B cell (primary cell): ENCODE measurements at regions not wholly inside any gene's neighbourhood (a gene's known extent, or its start where the extent isn't known, plus 50 kb on each side); places are given as distances from the start of the nearest gene placed in this dataset.

ENCODE experiments used
- ATAC-seq: fragments of 200-7000 bp; cut with Tn5 transposase; one replicate; pipeline ENCODE4 v1.10.0; 2021; ENCODE audit warnings: low read depth, mild to moderate bottlenecking, moderate number of reproducible peaks, moderate library complexity
- CTCF ChIA-PET: fragments of 350-600 bp; sonication (Branson Sonifier 250); formaldehyde crosslinking; loops from one replicate; lab custom pipeline; 2021; ENCODE audit warnings: antibody characterized with exemption, inconsistent platforms; lab: Charles Lee
- POLR2A ChIA-PET: fragments of 350-600 bp; sonication (Branson Sonifier 250); formaldehyde crosslinking; loops from one replicate; lab custom pipeline; 2021; ENCODE audit warnings: antibody characterized with exemption; lab: Charles Lee
- DNase-seq: peaks from one replicate; pipeline ENCODE4 v3.0.0; 2013
- H2AFZ ChIP-seq: 2 replicates; pipeline ENCODE4 v1.6.1; 2012; ENCODE audit warnings: mild to moderate bottlenecking, low read depth, low read length; ENCODE audit not compliant: insufficient read depth, poor library complexity, severe bottlenecking
- H3K27ac ChIP-seq, 2 donors: 1 replicate in 1 of 2; 2 replicates in 1 of 2; pipeline ENCODE4 v1.5.1; 2012 to 2013; ENCODE audit warnings: low read length in 2 of 2, mild to moderate bottlenecking in 2 of 2, moderate library complexity in 1 of 2
- H3K27me3 ChIP-seq, 4 experiments: fragments of 200-600 bp in 1 of 4; sonication (generic) in 1 of 4; replicated peaks in 1 of 4; 1 replicate in 2 of 4; 2 replicates in 2 of 4; pipeline versions ENCODE4 v1.6.1 to v1.7.0; 2013 to 2016; ENCODE audit warnings: low read length in 3 of 4, mild to moderate bottlenecking in 2 of 4, mixed read lengths in 1 of 4, moderate library complexity in 1 of 4; ENCODE audit not compliant: insufficient read depth in 4 of 4, control insufficient read depth in 3 of 4; ENCODE audit errors: control extremely low read depth in 1 of 4
- H3K36me3 ChIP-seq, 2 experiments: replicated peaks in 1 of 2; 1 replicate in 1 of 2; 2 replicates in 1 of 2; pipeline versions ENCODE4 v1.6.1 to v1.7.1; 2013; ENCODE audit warnings: low read length in 1 of 2; ENCODE audit not compliant: insufficient read depth in 2 of 2, control insufficient read depth in 1 of 2; ENCODE audit errors: control extremely low read depth in 1 of 2, extremely low read depth in 1 of 2
- H3K4me1 ChIP-seq, 2 donors: fragments of 200-600 bp in 1 of 2; sonication (generic) in 1 of 2; 1 replicate in 1 of 2; 2 replicates in 1 of 2; pipeline versions ENCODE4 v1.5.1 to v1.6.1; 2013 to 2017; ENCODE audit warnings: low read length in 2 of 2; ENCODE audit not compliant: control insufficient read depth in 2 of 2, insufficient read depth in 2 of 2
- H3K4me2 ChIP-seq: replicated peaks from 2 replicates; pipeline ENCODE3; 2012; ENCODE audit warnings: mild to moderate bottlenecking, low read depth, low read length; ENCODE audit not compliant: poor library complexity, severe bottlenecking
- H3K4me3 ChIP-seq, 5 experiments: fragments of 200-600 bp in 1 of 5; sonication (generic) in 1 of 5; 1 replicate in 3 of 5; 2 replicates in 2 of 5; pipeline versions ENCODE4 v1.5.1 to v1.7.0; 2011 to 2016; ENCODE audit warnings: low read length in 4 of 5, mild to moderate bottlenecking in 4 of 5, low read depth in 2 of 5, control low read depth in 1 of 5, moderate library complexity in 1 of 5; ENCODE audit not compliant: insufficient read depth in 1 of 5; ENCODE audit errors: control extremely low read depth in 1 of 5, extremely low read depth in 1 of 5
- H3K79me2 ChIP-seq: fragments of 200-600 bp; sonication (generic); one replicate; pipeline ENCODE4 v1.6.0; 2016; ENCODE audit warnings: low read length; ENCODE audit not compliant: control insufficient read depth, insufficient read depth
- H3K9ac ChIP-seq: fragments of 200-600 bp; sonication (generic); 2 replicates; pipeline ENCODE4 v1.6.1; 2017; ENCODE audit warnings: mild to moderate bottlenecking, low read length, moderate library complexity
- H3K9me3 ChIP-seq, 3 donors: one replicate each; pipeline versions ENCODE4 v1.6.1 to v1.7.1; 2013; ENCODE audit warnings: low read length in 2 of 3; ENCODE audit not compliant: control insufficient read depth in 2 of 3, insufficient read depth in 1 of 3; ENCODE audit errors: control extremely low read depth in 1 of 3
- H4K20me1 ChIP-seq: 2 replicates; pipeline ENCODE4 v1.6.0; 2012; ENCODE audit warnings: mild to moderate bottlenecking, low read length; ENCODE audit not compliant: insufficient read depth, control insufficient read depth, poor library complexity, severe bottlenecking
- H3K27ac Mint-ChIP-seq: one replicate; pipeline ENCODE4 v1.8.0; 2021; ENCODE audit warnings: mixed read lengths
- H3K27me3 Mint-ChIP-seq: one replicate; pipeline ENCODE4 v1.8.0; 2021; ENCODE audit warnings: mixed read lengths
- H3K4me1 Mint-ChIP-seq: one replicate; pipeline ENCODE4 v1.8.0; 2021; ENCODE audit warnings: mixed read lengths
- H3K4me3 Mint-ChIP-seq: one replicate; pipeline ENCODE4 v1.8.0; 2021; ENCODE audit warnings: mixed read lengths
- H3K9me3 Mint-ChIP-seq: one replicate; pipeline ENCODE4 v1.8.0; 2022; ENCODE audit warnings: mixed read lengths; ENCODE audit not compliant: insufficient read depth
- EZH2 ChIP-seq: IDR thresholded peaks from 2 replicates; pipeline ENCODE4 v1.6.1; 2012; ENCODE audit warnings: borderline replicate concordance, low read depth, mild to moderate bottlenecking, moderate library complexity, low read length; ENCODE audit not compliant: insufficient read depth, poor library complexity, severe bottlenecking
- WGBS: methylation state at CpG from one replicate; pipeline ENCODE4 v1.1.5; 2013; ENCODE audit warnings: missing lambda C conversion rate; ENCODE audit not compliant: insufficient coverage; 5-methylcytosine and 5-hydroxymethylcytosine counted together
- intact Hi-C: fragments of 100-400 bp; cut with micrococcal nuclease; formaldehyde crosslinking; loops from one replicate; pipeline ENCODE4 v1.10.0; 2022
- TF ChIP-seq, protein P1 (sequence below): fragments of 200-600 bp; IDR thresholded peaks from one replicate; pipeline ENCODE4 v1.8.0; 2022; ENCODE audit warnings: antibody characterized with exemption, mild to moderate bottlenecking

DNA sequence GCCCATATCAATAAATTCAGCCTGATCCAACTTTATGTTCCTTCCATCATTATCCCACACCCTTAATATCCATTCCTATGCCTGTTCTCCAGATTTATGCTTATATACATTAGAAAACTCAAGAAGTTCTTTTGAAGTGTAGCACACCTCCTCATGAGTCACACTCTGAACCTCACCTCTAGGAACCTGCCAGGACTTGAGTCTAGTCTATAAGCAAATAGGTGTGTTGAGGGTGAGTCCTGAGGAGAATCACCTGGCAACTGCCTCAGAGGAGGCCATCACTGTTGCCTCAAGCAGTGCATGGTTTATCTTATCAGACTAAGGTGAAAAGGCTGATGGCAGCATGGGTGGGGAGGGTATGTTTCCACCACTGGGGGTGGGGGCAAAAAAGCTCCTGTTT is 496.7 kb downstream of the C6orf118 start:
- H3K4me1 ChIP-seq: no peaks in the 10 kb centered on the region
- no peaks in the 10 kb centered on the region for H3K4me1 Mint-ChIP-seq
- H3K27ac ChIP-seq: no peak overlapping the region
- no peaks in the 10 kb centered on the region for H4K20me1 ChIP-seq
- H3K79me2 ChIP-seq: no peaks in the 10 kb centered on the region
- ChIA-PET CTCF (no interaction called here), POLR2A (no interaction called here)
- peaks cover 0 to 2% (median 2%) of the 10 kb centered on the region in 3 donors for H3K9me3 ChIP-seq
- no peak overlapping the region for H3K4me2 ChIP-seq
- DNase-seq (no peak), ATAC-seq (no peak)
- H3K9me3 Mint-ChIP-seq: peaks cover 4% of the 10 kb centered on the region
- no peaks in the 10 kb centered on the region for H3K36me3 ChIP-seq
- H3K27ac Mint-ChIP-seq: no peak overlapping the region
- TF ChIP-seq, protein P1, sequence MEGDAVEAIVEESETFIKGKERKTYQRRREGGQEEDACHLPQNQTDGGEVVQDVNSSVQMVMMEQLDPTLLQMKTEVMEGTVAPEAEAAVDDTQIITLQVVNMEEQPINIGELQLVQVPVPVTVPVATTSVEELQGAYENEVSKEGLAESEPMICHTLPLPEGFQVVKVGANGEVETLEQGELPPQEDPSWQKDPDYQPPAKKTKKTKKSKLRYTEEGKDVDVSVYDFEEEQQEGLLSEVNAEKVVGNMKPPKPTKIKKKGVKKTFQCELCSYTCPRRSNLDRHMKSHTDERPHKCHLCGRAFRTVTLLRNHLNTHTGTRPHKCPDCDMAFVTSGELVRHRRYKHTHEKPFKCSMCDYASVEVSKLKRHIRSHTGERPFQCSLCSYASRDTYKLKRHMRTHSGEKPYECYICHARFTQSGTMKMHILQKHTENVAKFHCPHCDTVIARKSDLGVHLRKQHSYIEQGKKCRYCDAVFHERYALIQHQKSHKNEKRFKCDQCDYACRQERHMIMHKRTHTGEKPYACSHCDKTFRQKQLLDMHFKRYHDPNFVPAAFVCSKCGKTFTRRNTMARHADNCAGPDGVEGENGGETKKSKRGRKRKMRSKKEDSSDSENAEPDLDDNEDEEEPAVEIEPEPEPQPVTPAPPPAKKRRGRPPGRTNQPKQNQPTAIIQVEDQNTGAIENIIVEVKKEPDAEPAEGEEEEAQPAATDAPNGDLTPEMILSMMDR: no peak
- TF ChIP-seq EZH2: no peak
- H3K27me3 ChIP-seq: no peaks in the 10 kb centered on the region
- H3K9ac ChIP-seq: no peak overlapping the region
- H3K4me3 Mint-ChIP-seq: no peak overlapping the region
- H2AFZ ChIP-seq: no peak overlapping the region
- intact Hi-C loops: no loop called here
- no peak overlapping the region for H3K4me3 ChIP-seq
- no peaks in the 10 kb centered on the region for H3K27me3 Mint-ChIP-seq

DNA sequence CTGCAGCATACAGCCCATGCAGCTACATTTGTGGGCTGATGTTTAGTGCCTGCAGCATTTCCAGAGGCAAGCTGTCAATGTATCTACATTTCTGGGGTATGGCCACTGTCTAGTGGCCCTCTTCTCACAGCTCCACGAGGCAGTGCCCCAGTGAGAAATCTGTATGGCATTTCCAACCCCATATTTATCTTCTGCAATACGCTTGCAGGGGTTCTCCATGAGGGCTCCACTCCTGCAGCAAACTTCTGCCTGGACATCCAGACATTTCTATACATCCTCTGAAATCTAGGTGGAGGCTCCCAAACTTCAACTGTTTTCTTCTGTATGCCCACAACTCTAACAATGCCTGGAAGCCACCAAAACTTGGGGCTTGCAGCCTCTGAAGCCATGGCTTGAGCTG is 502.3 kb downstream of the C6orf118 start:
- DNase-seq: no peak
- H3K36me3 ChIP-seq: no peaks in the 10 kb centered on the region
- H3K79me2 ChIP-seq: no peaks in the 10 kb centered on the region
- H3K9me3 ChIP-seq: peaks cover 0 to 12% (median 12%) of the 10 kb centered on the region in 3 donors
- no peak overlapping the region for H3K27ac ChIP-seq
- no peak overlapping the region for H3K9ac ChIP-seq
- Mint-ChIP-seq H3K27me3 (no peaks in the 10 kb centered on the region), H3K27ac (no peak overlapping the region), H3K4me3 (no peak overlapping the region), H3K9me3 (peaks cover 10% of the 10 kb centered on the region), H3K4me1 (no peaks in the 10 kb centered on the region)
- no peak for ATAC-seq
- CTCF ChIA-PET: no interaction called here
- no peaks in the 10 kb centered on the region for H3K4me1 ChIP-seq
- no peaks in the 10 kb centered on the region for H3K27me3 ChIP-seq
- H2AFZ ChIP-seq: no peak overlapping the region
- no peak for TF ChIP-seq EZH2
- TF ChIP-seq, protein P1: no peak
- H3K4me2 ChIP-seq: no peak overlapping the region
- intact Hi-C loops: no loop called here
- WGBS: 62% methylated on average over 2 of the region's 2 CpGs
- no peak overlapping the region for H3K4me3 ChIP-seq
- POLR2A ChIA-PET: no interaction called here
- no peaks in the 10 kb centered on the region for H4K20me1 ChIP-seq
